Liver (tissue), 3 donors: ENCODE measurements at regions not wholly inside any gene's neighbourhood (a gene's known extent, or its start where the extent isn't known, plus 50 kb on each side); places are given as distances from the start of the nearest gene placed in this dataset.

Experiments used
- CTCF ChIP-seq: fragments of 150-350 bp; IDR thresholded peaks from 2 replicates; pipeline ENCODE4 v1.5.1; 2017; ENCODE audit warnings: improper control_type of control experiment, low read depth, low read length; ENCODE audit not compliant: missing input control
- RAD21 ChIP-seq, 2 donors: IDR thresholded peaks; 2 replicates each; pipeline ENCODE4 v1.6.1; 2016; ENCODE audit warnings: antibody characterized with exemption in 2 of 2, mild to moderate bottlenecking in 2 of 2
- donor health status: healthy.
- donor health status: healthy.

DNA sequence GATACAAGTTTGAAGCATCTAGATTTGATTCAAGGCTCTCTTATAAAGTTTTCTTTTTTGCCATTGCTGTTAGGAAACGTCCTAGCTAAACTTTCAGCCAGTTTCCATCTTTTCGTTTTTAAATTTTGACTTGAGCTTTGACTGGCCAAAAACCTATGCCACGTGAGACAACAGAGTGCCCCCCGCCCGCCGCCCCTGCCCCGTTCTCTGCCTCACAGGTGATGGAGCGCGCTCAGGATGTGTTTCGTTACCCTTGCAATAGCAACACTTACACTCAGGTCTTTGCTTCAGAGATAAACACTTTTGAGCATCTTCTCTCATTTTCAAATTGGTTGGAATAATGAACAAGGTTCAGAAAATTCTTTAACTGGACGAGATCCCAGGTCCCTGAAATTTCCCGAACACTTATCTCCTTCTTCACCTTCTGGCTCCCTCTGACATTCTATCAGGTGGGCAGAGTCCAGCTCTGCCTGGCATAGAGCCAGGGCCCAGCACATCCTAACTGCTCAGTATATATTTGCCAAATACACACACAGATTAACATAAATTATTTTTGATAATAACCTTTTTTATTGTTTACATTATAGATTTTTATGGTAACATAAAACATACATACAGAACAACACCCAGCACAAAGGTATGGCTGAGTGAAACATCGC lies 301.1 kb downstream of the IRS2 start:
- no peak for TF ChIP-seq RAD21 (IDR thresholded peaks at IDR 0.05)
- TF ChIP-seq CTCF, result no peak
